HepG2 (cell line): ENCODE measurements at regions not wholly inside any gene's neighbourhood (a gene's known extent, or its start where the extent isn't known, plus 50 kb on each side); places are given as distances from the start of the nearest gene placed in this dataset.

Source experiments
- CBX1 ChIP-seq: IDR thresholded peaks from one replicate; pipeline ENCODE4 v1.6.1; 2016; ENCODE audit warnings: antibody characterized with exemption, low read depth
- EP300 ChIP-seq, 3 experiments: sonication (generic) in 1 of 3; formaldehyde crosslinking in 1 of 3; IDR thresholded peaks; 2 replicates each; pipeline versions ENCODE4 v1.5.1 to v1.6.1; 2011 to 2020; ENCODE audit warnings: low read depth in 2 of 3, low read length in 2 of 3, borderline replicate concordance in 1 of 3, improper control_type of control experiment in 1 of 3, mild to moderate bottlenecking in 1 of 3, missing genetic modification reagents in 1 of 3, moderate library complexity in 1 of 3
- SMC3 ChIP-seq: IDR thresholded peaks from 2 replicates; pipeline ENCODE4 v1.6.1; 2011; ENCODE audit warnings: low read length, improper control_type of control experiment

DNA sequence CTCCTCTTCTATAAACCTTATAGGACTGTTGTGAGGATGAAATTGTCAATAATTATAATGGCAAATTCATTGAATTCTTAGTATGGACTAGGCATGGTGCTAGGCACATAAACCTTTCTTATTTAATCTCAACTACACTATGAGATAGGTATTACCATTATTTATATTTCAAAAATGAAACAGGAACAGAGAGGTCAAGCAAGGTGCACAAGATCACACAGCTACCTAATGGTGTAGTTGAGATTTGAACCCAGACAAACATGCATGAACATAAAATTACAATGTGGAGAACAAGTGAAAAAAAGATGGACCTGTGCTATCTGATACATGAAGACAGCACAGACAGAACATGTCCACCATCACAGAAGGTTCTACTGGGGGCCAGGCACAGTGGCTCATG is 156.7 kb downstream of the AXIN2 start:
- TF ChIP-seq CBX1, result no peak
- TF ChIP-seq SMC3, result no peak
- no peak for TF ChIP-seq EP300 (IDR thresholded peaks at IDR 0.05; ENCODE audit: low read depth in 2 of 2, low read length in 2 of 2)
- no peak for TF ChIP-seq EP300 (CRISPR knock-in tag; IDR thresholded peaks at IDR 0.05; ENCODE audit: borderline replicate concordance)
